Mucosa of descending colon (tissue), 3 donors: ENCODE measurements at regions not wholly inside any gene's neighbourhood (a gene's known extent, or its start where the extent isn't known, plus 50 kb on each side); places are given as distances from the start of the nearest gene placed in this dataset.

Experiments used
- ATAC-seq: fragments of 200-7000 bp; cut with Tn5 transposase; one replicate; pipeline ENCODE4 v1.9.1; 2020; ENCODE audit warnings: mild to moderate bottlenecking, moderate library complexity
- DNase-seq, 3 donors: peaks; one replicate each; pipeline ENCODE4 v3.0.0-alpha.2; 2020
- H3K36me3 ChIP-seq: fragments of 200-600 bp; one replicate; pipeline ENCODE4 v1.8.0; 2021; ENCODE audit warnings: low read depth, mild to moderate bottlenecking
- H3K4me1 ChIP-seq: fragments of 200-600 bp; one replicate; pipeline ENCODE4 v1.8.0; 2021; ENCODE audit warnings: low read depth, mild to moderate bottlenecking
- H3K4me3 ChIP-seq: fragments of 200-600 bp; one replicate; pipeline ENCODE4 v1.8.0; 2021; ENCODE audit warnings: mild to moderate bottlenecking
- H3K9me3 ChIP-seq: fragments of 200-600 bp; one replicate; pipeline ENCODE4 v1.8.0; 2021; ENCODE audit warnings: mild to moderate bottlenecking
- CTCF ChIP-seq: fragments of 200-600 bp; IDR thresholded peaks from one replicate; pipeline ENCODE4 v1.8.0; 2022; ENCODE audit warnings: antibody characterized with exemption, mild to moderate bottlenecking
- intact Hi-C, 2 donors: fragments of 100-400 bp; cut with DNase I in 1 of 2; cut with micrococcal nuclease in 1 of 2; formaldehyde crosslinking; loops; one replicate each; pipeline versions ENCODE4 v1.11.0 to v1.11.1; 2022; cut with DNase I, micrococcal nuclease
- donor health status: DM: no; HTN: no; CAD: no; lungs with moderate emphysema.
- donor health status: DM: no; HTN: no; CAD: no.
- donor health status: DM: no; HTN: yes; CAD: no.

GRCh38 chr4:11532138-11532537 lies 103.4 kb upstream of the HS3ST1 start:
- no peaks in the 10 kb centered on the region for H3K4me1 ChIP-seq
- no peaks in the 10 kb centered on the region for H3K9me3 ChIP-seq
- no peaks in the 10 kb centered on the region for H3K36me3 ChIP-seq
- DNase-seq, result peak in 1 of 3 donors; percentile 17
- TF ChIP-seq CTCF, result no peak
- peak; percentile 61 for ATAC-seq
- intact Hi-C loops, result no loop called here
- H3K4me3 ChIP-seq, result no peak overlapping the region

- H3K36me3 ChIP-seq, result no peaks in the 10 kb centered on the region
- H3K4me1 ChIP-seq, result no peaks in the 10 kb centered on the region
- peak; percentile 96 for ATAC-seq
- H3K4me3 ChIP-seq, result no peak overlapping the region
- TF ChIP-seq CTCF, result no peak
- intact Hi-C loops, result no loop called here
- DNase-seq, result peak in 1 of 3 donors; percentile 27
- no peaks in the 10 kb centered on the region for H3K9me3 ChIP-seq
Measured at GRCh38 chr4:11529625-11530201, 101.0 kb upstream of the HS3ST1 start.

GRCh38 chr4:11525085-11525484 lies 96.4 kb upstream of the HS3ST1 start:
- Histone ChIP-seq H3K4me1 (no peaks in the 10 kb centered on the region), H3K36me3 (no peaks in the 10 kb centered on the region), H3K4me3 (no peak overlapping the region), H3K9me3 (no peaks in the 10 kb centered on the region)
- TF ChIP-seq CTCF, result no peak
- intact Hi-C loops, result no loop called here
- ATAC-seq (no peak), DNase-seq (no peak)

GRCh38 chr4:11518754-11519153 lies 90.1 kb upstream of the HS3ST1 start:
- no peaks in the 10 kb centered on the region for H3K4me1 ChIP-seq
- H3K36me3 ChIP-seq, result no peaks in the 10 kb centered on the region
- no peak for TF ChIP-seq CTCF
- DNase-seq (no peak), ATAC-seq (no peak)
- no peaks in the 10 kb centered on the region for H3K9me3 ChIP-seq
- intact Hi-C loops, result no loop called here
- no peak overlapping the region for H3K4me3 ChIP-seq

GRCh38 chr4:11514779-11515419 lies 86.2 kb upstream of the HS3ST1 start:
- Histone ChIP-seq H3K9me3 (no peaks in the 10 kb centered on the region), H3K36me3 (no peaks in the 10 kb centered on the region), H3K4me1 (no peaks in the 10 kb centered on the region), H3K4me3 (no peak overlapping the region)
- intact Hi-C loops, result no loop called here
- TF ChIP-seq CTCF, result no peak
- no peak for DNase-seq
- no peak for ATAC-seq

- Histone ChIP-seq H3K36me3 (no peaks in the 10 kb centered on the region), H3K4me1 (no peaks in the 10 kb centered on the region), H3K9me3 (no peaks in the 10 kb centered on the region), H3K4me3 (no peak overlapping the region)
- no peak for TF ChIP-seq CTCF
- ATAC-seq, result no peak
- DNase-seq, result no peak
- intact Hi-C loops, result no loop called here
Measured at GRCh38 chr4:11514003-11514402, 85.3 kb upstream of the HS3ST1 start.
